ENCODE measurements at regions not wholly inside any gene's neighbourhood (a gene's known extent, or its start where the extent isn't known, plus 50 kb on each side); places are given as distances from the start of the nearest gene placed in this dataset.

DNA sequence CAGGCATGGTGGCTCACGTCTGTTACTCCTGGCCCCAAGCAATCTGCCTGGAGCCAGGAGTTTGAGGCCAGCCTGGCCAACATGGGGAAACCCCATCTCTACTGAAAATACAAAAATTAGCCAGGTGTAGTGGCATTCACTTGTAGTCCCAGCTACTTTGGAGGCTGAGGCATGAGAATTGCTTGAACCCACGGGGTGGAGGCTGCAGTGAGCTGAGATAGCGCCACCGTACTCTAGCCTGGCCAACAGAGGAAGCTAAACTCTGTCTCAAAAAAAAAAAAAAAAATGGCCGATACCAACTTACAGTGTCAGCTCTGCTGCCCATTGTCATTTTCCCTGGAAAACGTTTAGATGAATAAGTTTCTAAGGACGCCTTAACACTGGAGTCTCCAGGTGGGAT, 489.9 kb downstream of the TFAP2A start:
- Histone ChIP-seq H3K4me3 (ENCODE audit: insufficient read depth, low read depth, low read length) (no peak overlapping the region), H3K23ac (ENCODE audit: low read depth, low read length) (no peak overlapping the region), H2BK20ac (ENCODE audit: low read depth, low read length) (no peak overlapping the region), H3K56ac (ENCODE audit: extremely low read depth, insufficient read depth, low read length) (no peak overlapping the region), H3K27me3 (ENCODE audit: control insufficient read depth, insufficient read depth, low read length) (no peaks in the 10 kb centered on the region), H4K5ac (ENCODE audit: low read depth, low read length) (no peak overlapping the region), H3K9me1 (ENCODE audit: insufficient read depth, low read length) (no peaks in the 10 kb centered on the region), H2AK5ac (ENCODE audit: low read depth, low read length) (no peak overlapping the region), H2BK120ac (ENCODE audit: low read depth, low read length) (no peak overlapping the region), H3K4me2 (ENCODE audit: low read depth, low read length) (no peak overlapping the region), H2BK5ac (ENCODE audit: low read depth, low read length, poor library complexity, severe bottlenecking) (no peak overlapping the region), H3K18ac (ENCODE audit: low read depth, low read length) (no peak overlapping the region), H4K91ac (ENCODE audit: insufficient read depth, low read depth, low read length) (no peak overlapping the region), H2AFZ (replicated peaks; ENCODE audit: low read length, poor library complexity) (peak overlapping the region; percentile 14), H3K9ac (ENCODE audit: low read depth, low read length) (no peak overlapping the region), H3K36me3 (ENCODE audit: control insufficient read depth, insufficient read depth, low read length) (no peaks in the 10 kb centered on the region), H3K4me1 (ENCODE audit: control insufficient read depth, insufficient read depth, low read length) (no peaks in the 10 kb centered on the region), H3K4ac (ENCODE audit: low read depth, low read length) (no peak overlapping the region), H3K79me1 (ENCODE audit: low read depth in 1 of 2, low read length in 2 of 2) (no peaks in the 10 kb centered on the region), H4K20me1 (ENCODE audit: insufficient read depth, low read length) (no peaks in the 10 kb centered on the region), H2BK15ac (ENCODE audit: low read depth, low read length) (no peak overlapping the region), H2AK9ac (replicated peaks; ENCODE audit: low read depth, low read length, poor library complexity) (no peak overlapping the region), H3K27ac (ENCODE audit: insufficient read depth, low read length) (no peak overlapping the region), H3K14ac (replicated peaks; ENCODE audit: low read depth, low read length) (no peak overlapping the region), H3K9me3 (ENCODE audit: control insufficient read depth, insufficient read depth, low read length) (peaks cover 3% of the 10 kb centered on the region; the same call in 1 of the 2 replicates), H4K8ac (ENCODE audit: low read depth in 2 of 2, low read length in 2 of 2) (no peak overlapping the region)
- POLR2A ChIA-PET (ENCODE audit: unreplicated experiment), result no interaction called here
- in situ Hi-C loops (cut with MboI; ENCODE audit: low sequenced_read_pairs) (no loop called here), dilution Hi-C loops (cut with HindIII; ENCODE audit: low sequenced_read_pairs, unreplicated experiment) (no loop called here), intact Hi-C loops (cut with micrococcal nuclease) (no loop called here)
- ATAC-seq (ENCODE audit: low read depth) (no peak), DNase-seq (no peak)
- TF ChIP-seq CEBPB (IDR thresholded peaks at IDR 0.05; ENCODE audit: low read depth, low read length) (no peak), POLR2A (IDR thresholded peaks at IDR 0.05; ENCODE audit: low read depth, low read length) (no peak), NFE2L2 (IDR thresholded peaks at IDR 0.05; ENCODE audit: low read depth, low read length) (no peak), CHD1 (IDR thresholded peaks at IDR 0.05; ENCODE audit: low read depth, low read length) (no peak), MXI1 (IDR thresholded peaks at IDR 0.05; ENCODE audit: borderline replicate concordance, low read depth, low read length) (no peak), RFX5 (IDR thresholded peaks at IDR 0.05; ENCODE audit: low read depth, low read length) (no peak), RAD21 (IDR thresholded peaks at IDR 0.05; ENCODE audit: low read length) (no peak), MAFK (IDR thresholded peaks at IDR 0.05; ENCODE audit: low read depth, low read length) (no peak), SMC3 (IDR thresholded peaks at IDR 0.05; ENCODE audit: low read depth, low read length) (no peak), FOS (IDR thresholded peaks at IDR 0.05; ENCODE audit: low read depth, low read length) (no peak), RCOR1 (IDR thresholded peaks at IDR 0.05; ENCODE audit: insufficient replicate concordance, low read length) (no peak), BHLHE40 (IDR thresholded peaks at IDR 0.05; ENCODE audit: low read depth, low read length) (no peak), MAZ (IDR thresholded peaks at IDR 0.05; ENCODE audit: borderline replicate concordance, low read depth, low read length) (no peak)
- TF ChIP-seq, protein P1, sequence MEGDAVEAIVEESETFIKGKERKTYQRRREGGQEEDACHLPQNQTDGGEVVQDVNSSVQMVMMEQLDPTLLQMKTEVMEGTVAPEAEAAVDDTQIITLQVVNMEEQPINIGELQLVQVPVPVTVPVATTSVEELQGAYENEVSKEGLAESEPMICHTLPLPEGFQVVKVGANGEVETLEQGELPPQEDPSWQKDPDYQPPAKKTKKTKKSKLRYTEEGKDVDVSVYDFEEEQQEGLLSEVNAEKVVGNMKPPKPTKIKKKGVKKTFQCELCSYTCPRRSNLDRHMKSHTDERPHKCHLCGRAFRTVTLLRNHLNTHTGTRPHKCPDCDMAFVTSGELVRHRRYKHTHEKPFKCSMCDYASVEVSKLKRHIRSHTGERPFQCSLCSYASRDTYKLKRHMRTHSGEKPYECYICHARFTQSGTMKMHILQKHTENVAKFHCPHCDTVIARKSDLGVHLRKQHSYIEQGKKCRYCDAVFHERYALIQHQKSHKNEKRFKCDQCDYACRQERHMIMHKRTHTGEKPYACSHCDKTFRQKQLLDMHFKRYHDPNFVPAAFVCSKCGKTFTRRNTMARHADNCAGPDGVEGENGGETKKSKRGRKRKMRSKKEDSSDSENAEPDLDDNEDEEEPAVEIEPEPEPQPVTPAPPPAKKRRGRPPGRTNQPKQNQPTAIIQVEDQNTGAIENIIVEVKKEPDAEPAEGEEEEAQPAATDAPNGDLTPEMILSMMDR (conservative IDR thresholded peaks at IDR 0.05; ENCODE audit: low read depth, low read length), result no peak
- TF ChIP-seq, protein P2, sequence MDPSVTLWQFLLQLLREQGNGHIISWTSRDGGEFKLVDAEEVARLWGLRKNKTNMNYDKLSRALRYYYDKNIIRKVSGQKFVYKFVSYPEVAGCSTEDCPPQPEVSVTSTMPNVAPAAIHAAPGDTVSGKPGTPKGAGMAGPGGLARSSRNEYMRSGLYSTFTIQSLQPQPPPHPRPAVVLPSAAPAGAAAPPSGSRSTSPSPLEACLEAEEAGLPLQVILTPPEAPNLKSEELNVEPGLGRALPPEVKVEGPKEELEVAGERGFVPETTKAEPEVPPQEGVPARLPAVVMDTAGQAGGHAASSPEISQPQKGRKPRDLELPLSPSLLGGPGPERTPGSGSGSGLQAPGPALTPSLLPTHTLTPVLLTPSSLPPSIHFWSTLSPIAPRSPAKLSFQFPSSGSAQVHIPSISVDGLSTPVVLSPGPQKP (IDR thresholded peaks at IDR 0.05; ENCODE audit: borderline replicate concordance, low read depth, low read length), result no peak
- TF ChIP-seq, protein P3, sequence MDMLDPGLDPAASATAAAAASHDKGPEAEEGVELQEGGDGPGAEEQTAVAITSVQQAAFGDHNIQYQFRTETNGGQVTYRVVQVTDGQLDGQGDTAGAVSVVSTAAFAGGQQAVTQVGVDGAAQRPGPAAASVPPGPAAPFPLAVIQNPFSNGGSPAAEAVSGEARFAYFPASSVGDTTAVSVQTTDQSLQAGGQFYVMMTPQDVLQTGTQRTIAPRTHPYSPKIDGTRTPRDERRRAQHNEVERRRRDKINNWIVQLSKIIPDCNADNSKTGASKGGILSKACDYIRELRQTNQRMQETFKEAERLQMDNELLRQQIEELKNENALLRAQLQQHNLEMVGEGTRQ (IDR thresholded peaks at IDR 0.05; ENCODE audit: low read depth, low read length), result no peak
- WGBS, 2 experiments (ENCODE audit: extremely low coverage in 2 of 2, insufficient read length in 1 of 2), result no CpG with 5 or more reads among the region's 7 CpGs
- CTCF ChIA-PET, result no interaction called here
- BruUV-seq (replicated peaks), result no TSS peak
